ENCODE measurements at regions not wholly inside any gene's neighbourhood (a gene's known extent, or its start where the extent isn't known, plus 50 kb on each side); places are given as distances from the start of the nearest gene placed in this dataset.

DNA sequence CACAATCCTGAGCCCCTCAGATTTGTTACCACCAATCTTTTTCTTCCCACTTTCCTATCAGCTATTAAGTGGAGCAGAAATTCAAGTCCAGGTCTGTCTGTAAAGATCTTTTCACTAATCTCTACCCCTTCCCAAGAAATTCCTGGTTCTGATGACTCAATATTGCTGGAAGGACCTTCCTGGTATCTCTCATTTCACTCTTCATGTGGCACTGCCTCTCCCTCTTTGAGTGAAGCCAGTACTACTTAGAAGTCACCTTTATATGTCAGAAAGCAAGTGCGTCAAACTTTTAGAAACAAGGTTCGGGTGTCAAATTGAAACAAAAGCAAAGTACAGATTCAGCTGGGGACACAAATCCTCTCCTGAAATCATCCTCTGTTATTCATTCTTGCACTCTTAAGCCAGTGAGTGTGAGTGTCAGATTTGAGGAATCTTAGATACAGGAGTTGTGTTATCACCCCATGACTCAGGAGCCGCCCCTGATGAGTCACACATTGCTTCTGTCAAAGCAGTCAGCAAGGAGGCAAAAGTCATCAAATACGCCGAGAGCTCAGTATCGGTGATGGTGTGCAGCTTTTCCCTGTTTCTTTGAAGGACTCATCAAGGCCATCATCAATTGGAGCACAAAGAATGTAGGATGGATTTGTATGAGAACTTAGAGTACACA is 313.0 kb downstream of the CETN3 start:
- intact Hi-C loops (cut with DNase I) = no loop called here
- Histone ChIP-seq H3K27me3 (no peaks in the 10 kb centered on the region), H3K9me3 (peaks cover 0 to 5% (median 0%) of the 10 kb centered on the region in 4 donors), H3K36me3 (no peaks in the 10 kb centered on the region), H3K4me1 (no peaks in the 10 kb centered on the region), H3K4me3 (no peak overlapping the region), H3K27ac (no peak overlapping the region)
- ATAC-seq = no peak
- WGBS (ENCODE audit: insufficient coverage, low coverage, low lambda C conversion rate, missing lambda C conversion rate) = 62% methylated on average over 6 of the region's 6 CpGs
- no peak for TF ChIP-seq POLR2A (IDR thresholded peaks at IDR 0.05)
- TF ChIP-seq, protein P1, sequence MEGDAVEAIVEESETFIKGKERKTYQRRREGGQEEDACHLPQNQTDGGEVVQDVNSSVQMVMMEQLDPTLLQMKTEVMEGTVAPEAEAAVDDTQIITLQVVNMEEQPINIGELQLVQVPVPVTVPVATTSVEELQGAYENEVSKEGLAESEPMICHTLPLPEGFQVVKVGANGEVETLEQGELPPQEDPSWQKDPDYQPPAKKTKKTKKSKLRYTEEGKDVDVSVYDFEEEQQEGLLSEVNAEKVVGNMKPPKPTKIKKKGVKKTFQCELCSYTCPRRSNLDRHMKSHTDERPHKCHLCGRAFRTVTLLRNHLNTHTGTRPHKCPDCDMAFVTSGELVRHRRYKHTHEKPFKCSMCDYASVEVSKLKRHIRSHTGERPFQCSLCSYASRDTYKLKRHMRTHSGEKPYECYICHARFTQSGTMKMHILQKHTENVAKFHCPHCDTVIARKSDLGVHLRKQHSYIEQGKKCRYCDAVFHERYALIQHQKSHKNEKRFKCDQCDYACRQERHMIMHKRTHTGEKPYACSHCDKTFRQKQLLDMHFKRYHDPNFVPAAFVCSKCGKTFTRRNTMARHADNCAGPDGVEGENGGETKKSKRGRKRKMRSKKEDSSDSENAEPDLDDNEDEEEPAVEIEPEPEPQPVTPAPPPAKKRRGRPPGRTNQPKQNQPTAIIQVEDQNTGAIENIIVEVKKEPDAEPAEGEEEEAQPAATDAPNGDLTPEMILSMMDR (IDR thresholded peaks at IDR 0.05) = no peak
- no peak for DNase-seq

DNA sequence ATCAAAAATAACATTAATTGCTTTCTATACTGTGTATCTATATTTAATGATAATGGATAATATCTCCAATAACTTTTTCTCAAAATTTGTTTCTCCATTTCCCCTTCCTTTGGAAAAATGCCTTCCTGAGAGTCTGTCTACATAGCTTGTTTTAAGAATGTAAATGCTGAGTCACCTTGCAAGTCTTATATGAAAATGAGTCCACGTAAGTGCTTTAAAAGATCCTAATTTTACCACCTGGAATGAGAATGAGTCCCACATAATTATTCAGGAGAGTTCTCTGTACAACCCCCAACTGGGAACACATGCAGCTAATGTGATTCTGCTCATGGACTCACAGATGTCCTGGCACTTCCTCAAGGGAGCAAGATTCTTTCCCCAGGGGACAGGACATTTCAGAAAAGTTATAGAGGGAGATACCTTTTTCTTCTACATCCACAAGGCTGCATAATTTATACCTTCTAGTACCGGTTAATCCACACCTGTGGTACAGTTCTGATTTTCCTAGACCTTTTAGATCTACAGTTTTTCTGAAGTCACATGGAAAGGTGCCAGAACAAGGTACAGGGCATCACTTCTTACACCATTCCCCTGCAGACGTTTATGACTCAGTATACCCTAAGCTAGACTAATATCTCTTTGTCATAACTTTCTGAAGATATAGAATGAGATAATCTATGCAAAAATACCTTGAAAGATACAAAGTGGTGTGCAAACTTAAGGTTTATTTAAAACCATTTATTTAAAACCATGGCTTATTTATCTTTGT is 314.1 kb downstream of the CETN3 start:
- no peak overlapping the region for H3K4me3 ChIP-seq
- intact Hi-C loops (cut with DNase I) = no loop called here
- H3K36me3 ChIP-seq = no peaks in the 10 kb centered on the region
- H3K4me1 ChIP-seq = no peaks in the 10 kb centered on the region
- TF ChIP-seq, protein P1 (IDR thresholded peaks at IDR 0.05) = no peak
- TF ChIP-seq POLR2A (IDR thresholded peaks at IDR 0.05) = no peak
- DNase-seq = no peak
- H3K9me3 ChIP-seq = peaks cover 0 to 5% (median 0%) of the 10 kb centered on the region in 4 donors
- no peak overlapping the region for H3K27ac ChIP-seq
- WGBS (ENCODE audit: insufficient coverage, low coverage, low lambda C conversion rate, missing lambda C conversion rate) = 46% methylated on average over 3 of the region's 3 CpGs
- ATAC-seq = no peak
- no peaks in the 10 kb centered on the region for H3K27me3 ChIP-seq

DNA sequence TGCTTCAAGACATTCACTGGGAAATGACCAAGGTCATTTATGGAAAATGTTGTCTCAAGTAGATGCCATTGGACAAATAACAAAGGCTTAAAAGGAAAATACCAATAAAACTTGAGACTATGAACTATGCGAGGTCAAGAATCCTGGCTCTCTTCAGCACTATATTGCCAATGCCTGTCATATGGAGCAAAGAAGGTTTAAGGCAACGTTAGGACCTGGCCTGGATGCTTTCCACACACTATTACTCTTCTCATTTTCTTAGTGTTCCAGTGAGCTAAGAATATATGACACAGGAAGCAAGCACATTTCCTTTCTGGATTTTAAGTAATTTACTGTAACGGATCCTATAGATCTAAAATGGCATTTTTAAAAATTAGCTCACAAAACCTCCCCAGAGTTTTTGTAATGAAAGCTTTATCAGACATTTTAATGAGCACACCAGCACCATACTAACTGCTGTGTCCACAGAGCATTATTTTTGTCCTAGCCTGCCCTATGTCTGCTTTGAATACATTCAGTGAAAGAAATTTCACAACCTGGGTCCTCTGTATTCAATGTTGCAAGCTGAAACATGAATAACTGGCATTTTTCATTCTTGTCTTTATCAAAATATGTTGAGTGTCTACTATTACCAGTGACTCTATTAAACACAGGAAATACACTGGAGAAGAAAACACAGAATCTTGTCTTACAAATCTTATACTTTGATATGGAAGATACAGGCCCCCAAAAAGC is 315.6 kb downstream of the CETN3 start:
- intact Hi-C loops (cut with DNase I) = no loop called here
- no peak overlapping the region for H3K27ac ChIP-seq
- TF ChIP-seq POLR2A (IDR thresholded peaks at IDR 0.05) = no peak
- TF ChIP-seq, protein P1 (IDR thresholded peaks at IDR 0.05) = no peak
- no peaks in the 10 kb centered on the region for H3K36me3 ChIP-seq
- H3K4me1 ChIP-seq = no peaks in the 10 kb centered on the region
- no peak overlapping the region for H3K4me3 ChIP-seq
- no peaks in the 10 kb centered on the region for H3K27me3 ChIP-seq
- ATAC-seq (no peak), DNase-seq (no peak)
- H3K9me3 ChIP-seq = peaks cover 0 to 5% (median 0%) of the 10 kb centered on the region in 4 donors
- WGBS (ENCODE audit: insufficient coverage, low coverage, low lambda C conversion rate, missing lambda C conversion rate) = 11% methylated on average over 3 of the region's 3 CpGs

DNA sequence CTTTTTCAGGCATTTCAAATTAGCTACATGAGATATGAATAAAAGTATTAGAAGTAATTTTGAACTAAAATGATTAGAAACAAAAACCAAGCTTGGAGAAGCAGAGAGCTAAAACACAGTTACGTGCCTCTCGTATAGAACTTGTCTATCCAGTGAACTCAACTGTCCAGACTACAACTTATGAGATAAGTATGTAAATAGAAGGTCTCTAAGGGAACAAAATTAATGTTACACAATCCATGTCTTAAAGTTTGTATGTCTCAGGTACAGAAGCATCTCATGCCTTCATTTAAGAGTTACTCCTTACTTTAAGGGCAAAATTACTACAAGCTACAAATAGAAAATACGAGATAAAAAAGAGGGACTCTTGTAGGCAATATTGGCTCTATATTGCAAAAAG is 316.8 kb downstream of the CETN3 start:
- WGBS (ENCODE audit: insufficient coverage, low coverage, low lambda C conversion rate, missing lambda C conversion rate) = 29% methylated on average over 3 of the region's 3 CpGs
- Histone ChIP-seq H3K9me3 (peaks cover 0 to 5% (median 0%) of the 10 kb centered on the region in 4 donors), H3K27me3 (no peaks in the 10 kb centered on the region), H3K4me1 (no peaks in the 10 kb centered on the region), H3K4me3 (no peak overlapping the region), H3K36me3 (no peaks in the 10 kb centered on the region), H3K27ac (no peak overlapping the region)
- no peak for DNase-seq
- TF ChIP-seq, protein P1 (IDR thresholded peaks at IDR 0.05) = no peak
- no peak for TF ChIP-seq POLR2A (IDR thresholded peaks at IDR 0.05)
- ATAC-seq = no peak
- intact Hi-C loops (cut with DNase I) = no loop called here
